ENCODE measurements at regions not wholly inside any gene's neighbourhood (a gene's known extent, or its start where the extent isn't known, plus 50 kb on each side); places are given as distances from the start of the nearest gene placed in this dataset.
"Not testable (repeated sequence)": the region's sequence is repeated elsewhere in the genome, so short reads cannot be mapped to it uniquely, and the experiment has no call there.

DNA sequence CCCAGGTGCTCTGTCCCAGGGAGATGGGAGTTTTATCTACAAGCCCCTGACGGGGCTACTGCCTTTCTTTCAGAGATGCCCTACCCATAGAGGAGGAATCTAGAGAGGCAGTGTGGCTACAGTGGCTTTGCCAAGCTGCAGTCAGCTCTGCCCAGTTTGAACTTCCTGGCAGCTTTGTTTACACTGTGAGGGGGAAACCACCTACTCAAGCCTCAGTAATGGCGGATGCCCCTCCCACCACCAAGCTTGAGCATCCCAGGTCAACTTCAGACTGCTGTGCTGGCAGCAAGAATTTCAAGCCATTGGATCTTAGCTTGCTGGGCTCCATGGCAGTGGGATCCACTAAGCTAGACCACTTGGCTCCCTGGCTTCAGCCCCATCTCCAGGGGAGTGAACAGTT, 53.1 kb upstream of the TMEM252 start:
- H3K9me3 ChIP-seq; H3K36me3 ChIP-seq (ENCODE audit: low read depth); intact Hi-C loops (cut with DNase I, micrococcal nuclease); H3K4me1 ChIP-seq (ENCODE audit: low read depth); ATAC-seq; H3K4me3 ChIP-seq; DNase-seq: not testable (repeated sequence)

GRCh38 chr9:68595868-68596267, 55.2 kb upstream of the TMEM252 start:
- Histone ChIP-seq H3K9me3 (no peaks in the 10 kb centered on the region), H3K4me3 (no peak overlapping the region), H3K36me3 (ENCODE audit: low read depth) (no peaks in the 10 kb centered on the region), H3K4me1 (ENCODE audit: low read depth) (no peaks in the 10 kb centered on the region)
- no peak for TF ChIP-seq CTCF (IDR thresholded peaks at IDR 0.05)
- intact Hi-C loops (cut with DNase I, micrococcal nuclease), result no loop called here
- DNase-seq (no peak), ATAC-seq (no peak)

DNA sequence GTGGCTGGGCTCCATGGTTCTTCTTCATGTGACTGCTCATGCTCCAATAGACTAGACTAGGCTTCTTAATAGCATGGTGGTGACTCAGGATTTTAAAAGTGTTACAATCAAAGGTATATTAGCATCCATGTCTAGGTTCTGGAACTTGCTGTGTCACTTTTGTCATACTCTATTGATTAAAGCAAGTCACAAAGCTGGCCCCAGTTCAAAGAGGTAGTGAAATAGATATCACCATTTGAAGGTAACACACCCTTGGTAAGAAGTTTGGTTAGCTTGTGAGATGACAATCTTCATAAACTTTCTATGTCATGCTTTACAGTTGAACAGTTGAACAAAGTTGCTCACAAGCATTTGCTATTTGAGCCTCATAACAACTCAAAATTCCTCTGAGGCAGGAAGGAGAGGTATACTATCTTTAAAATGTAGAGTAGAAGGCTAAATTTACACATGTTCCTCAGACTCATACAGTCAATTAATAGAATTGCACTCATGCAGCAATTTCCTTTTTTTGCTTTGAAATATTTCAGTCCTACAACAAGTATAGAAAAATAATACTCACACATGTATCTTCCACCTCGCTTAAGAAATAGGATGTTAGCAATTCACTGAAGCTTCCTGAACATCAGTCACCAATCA, 56.8 kb upstream of the TMEM252 start:
- DNase-seq (no peak), ATAC-seq (no peak)
- no peaks in the 10 kb centered on the region for H3K9me3 ChIP-seq
- intact Hi-C loops (cut with DNase I, micrococcal nuclease), result no loop called here
- no peaks in the 10 kb centered on the region for H3K36me3 ChIP-seq (ENCODE audit: low read depth)
- no peak for TF ChIP-seq CTCF (IDR thresholded peaks at IDR 0.05)
- no peak overlapping the region for H3K4me3 ChIP-seq
- no peaks in the 10 kb centered on the region for H3K4me1 ChIP-seq (ENCODE audit: low read depth)

- Histone ChIP-seq H3K4me3 (no peak overlapping the region), H3K36me3 (ENCODE audit: low read depth) (no peaks in the 10 kb centered on the region), H3K9me3 (no peaks in the 10 kb centered on the region), H3K4me1 (ENCODE audit: low read depth) (no peaks in the 10 kb centered on the region)
- intact Hi-C loops (cut with DNase I, micrococcal nuclease), result loop anchor here in 1 of 2 donors (10.0 kb wide), 1 partner anchor 425 kb away; no protein-coding TSS in a partner anchor
- DNase-seq (no peak), ATAC-seq (no peak)
- TF ChIP-seq CTCF (IDR thresholded peaks at IDR 0.05), result no peak
Measured at GRCh38 chr9:68599826-68600225, 59.1 kb upstream of the TMEM252 start.

DNA sequence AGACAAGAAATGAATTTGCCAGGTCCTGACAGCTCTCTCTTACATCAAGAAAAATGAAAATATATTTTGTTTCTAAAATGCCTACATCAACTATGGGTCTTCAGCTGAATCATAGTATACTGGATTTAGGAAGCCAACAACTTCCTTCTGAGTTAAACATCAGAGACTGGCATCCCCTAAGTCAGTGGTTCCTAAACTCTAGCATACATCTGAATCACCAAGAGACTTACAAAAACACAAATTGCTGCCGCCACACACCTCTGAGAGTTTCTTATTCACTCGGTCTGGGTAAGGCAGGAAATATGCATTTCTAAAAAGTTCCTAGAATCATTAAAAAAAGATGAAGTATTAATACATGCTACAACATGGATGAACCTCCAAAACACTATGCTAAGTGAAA, 60.4 kb upstream of the TMEM252 start:
- Histone ChIP-seq H3K9me3 (no peaks in the 10 kb centered on the region), H3K4me3 (no peak overlapping the region), H3K4me1 (ENCODE audit: low read depth) (no peaks in the 10 kb centered on the region), H3K36me3 (ENCODE audit: low read depth) (no peaks in the 10 kb centered on the region)
- no peak for DNase-seq
- intact Hi-C loops (cut with DNase I, micrococcal nuclease), result loop anchor here in 1 of 2 donors (10.0 kb wide), 1 partner anchor 424 kb away; no protein-coding TSS in a partner anchor
- ATAC-seq, result no peak
- no peak for TF ChIP-seq CTCF (IDR thresholded peaks at IDR 0.05)

GRCh38 chr9:68603371-68603770, 62.7 kb upstream of the TMEM252 start:
- H3K4me3 ChIP-seq, result no peak overlapping the region
- H3K36me3 ChIP-seq (ENCODE audit: low read depth), result no peaks in the 10 kb centered on the region
- no peaks in the 10 kb centered on the region for H3K9me3 ChIP-seq
- intact Hi-C loops (cut with DNase I, micrococcal nuclease), result loop anchor here in 1 of 2 donors (10.0 kb wide), 1 partner anchor 421 kb away; no protein-coding TSS in a partner anchor
- DNase-seq (no peak), ATAC-seq (no peak)
- TF ChIP-seq CTCF (IDR thresholded peaks at IDR 0.05), result no peak
- no peaks in the 10 kb centered on the region for H3K4me1 ChIP-seq (ENCODE audit: low read depth)

Measured in mucosa of descending colon (tissue), 3 donors.